ENCODE measurements at regions not wholly inside any gene's neighbourhood (a gene's known extent, or its start where the extent isn't known, plus 50 kb on each side); places are given as distances from the start of the nearest gene placed in this dataset.

- no peak for TF ChIP-seq POLR2A (IDR thresholded peaks at IDR 0.05; ENCODE audit: extremely low read depth, insufficient read length)
- peak; percentile 98 for TF ChIP-seq CTCF (IDR thresholded peaks at IDR 0.05; ENCODE audit: low read depth, low read length)
- no peak for TF ChIP-seq MYC (IDR thresholded peaks at IDR 0.05; ENCODE audit: low read depth, low read length)
Observed at GRCh38 chr13:31424130-31424729, 224.5 kb downstream of the B3GLCT start.

All from NB4 (cell line).